ENCODE measurements at regions not wholly inside any gene's neighbourhood (a gene's known extent, or its start where the extent isn't known, plus 50 kb on each side); places are given as distances from the start of the nearest gene placed in this dataset.

DNA sequence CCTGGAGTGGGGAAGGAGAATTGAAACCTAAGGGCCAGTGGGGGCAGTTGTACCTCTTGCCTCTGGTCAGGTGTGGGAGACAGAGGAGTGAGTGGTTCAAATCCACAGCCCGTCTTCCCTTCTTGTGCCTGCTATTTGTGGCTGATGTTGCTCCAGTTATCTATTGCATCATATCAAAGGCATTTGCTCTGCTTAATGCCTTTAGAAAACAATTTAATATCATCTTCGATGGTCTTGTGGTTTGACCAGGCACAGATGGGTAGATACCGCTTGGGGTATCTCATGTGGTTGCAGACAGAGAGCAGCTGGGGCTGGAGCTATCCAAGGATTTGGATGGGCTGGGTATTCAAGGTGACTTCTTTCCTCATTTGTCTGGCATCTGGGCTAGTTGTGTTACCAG, 376.1 kb upstream of the RBFOX1 start (continued):
- TF ChIP-seq, protein P1, sequence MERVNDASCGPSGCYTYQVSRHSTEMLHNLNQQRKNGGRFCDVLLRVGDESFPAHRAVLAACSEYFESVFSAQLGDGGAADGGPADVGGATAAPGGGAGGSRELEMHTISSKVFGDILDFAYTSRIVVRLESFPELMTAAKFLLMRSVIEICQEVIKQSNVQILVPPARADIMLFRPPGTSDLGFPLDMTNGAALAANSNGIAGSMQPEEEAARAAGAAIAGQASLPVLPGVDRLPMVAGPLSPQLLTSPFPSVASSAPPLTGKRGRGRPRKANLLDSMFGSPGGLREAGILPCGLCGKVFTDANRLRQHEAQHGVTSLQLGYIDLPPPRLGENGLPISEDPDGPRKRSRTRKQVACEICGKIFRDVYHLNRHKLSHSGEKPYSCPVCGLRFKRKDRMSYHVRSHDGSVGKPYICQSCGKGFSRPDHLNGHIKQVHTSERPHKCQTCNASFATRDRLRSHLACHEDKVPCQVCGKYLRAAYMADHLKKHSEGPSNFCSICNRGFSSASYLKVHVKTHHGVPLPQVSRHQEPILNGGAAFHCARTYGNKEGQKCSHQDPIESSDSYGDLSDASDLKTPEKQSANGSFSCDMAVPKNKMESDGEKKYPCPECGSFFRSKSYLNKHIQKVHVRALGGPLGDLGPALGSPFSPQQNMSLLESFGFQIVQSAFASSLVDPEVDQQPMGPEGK (CRISPR knock-in tag; IDR thresholded peaks at IDR 0.05; ENCODE audit: borderline replicate concordance) = no peak
- TF ChIP-seq ZNF565 (CRISPR knock-in tag; conservative IDR thresholded peaks at IDR 0.05; ENCODE audit: low read depth) (no peak), ZC3H10 (CRISPR knock-in tag; IDR thresholded peaks at IDR 0.05) (no peak), OSR1 (CRISPR knock-in tag; IDR thresholded peaks at IDR 0.05) (no peak), ISL1 (CRISPR knock-in tag; IDR thresholded peaks at IDR 0.05) (no peak)

DNA sequence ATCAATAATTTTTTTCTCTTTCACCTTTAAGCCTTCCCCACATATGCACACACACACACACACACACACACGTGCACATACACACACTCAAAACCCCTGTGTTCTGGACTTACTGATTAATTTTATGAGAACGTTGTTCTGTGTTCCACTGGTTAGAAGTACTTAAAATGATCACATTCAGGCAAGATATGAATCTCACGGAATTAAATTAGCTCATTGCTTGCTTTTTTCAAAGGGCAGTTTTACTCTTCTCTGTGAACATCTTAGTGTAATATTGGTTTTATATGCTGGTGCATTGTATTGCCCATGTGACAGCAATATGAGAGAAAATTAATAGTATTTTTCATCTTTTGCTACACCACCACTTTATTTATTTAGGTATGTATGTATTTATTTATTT, 377.3 kb upstream of the RBFOX1 start:
- ATAC-seq = no peak
- TF ChIP-seq RARB (CRISPR knock-in tag; IDR thresholded peaks at IDR 0.05) (no peak), TCF4 (CRISPR knock-in tag; IDR thresholded peaks at IDR 0.05; ENCODE audit: borderline replicate concordance) (no peak)

DNA sequence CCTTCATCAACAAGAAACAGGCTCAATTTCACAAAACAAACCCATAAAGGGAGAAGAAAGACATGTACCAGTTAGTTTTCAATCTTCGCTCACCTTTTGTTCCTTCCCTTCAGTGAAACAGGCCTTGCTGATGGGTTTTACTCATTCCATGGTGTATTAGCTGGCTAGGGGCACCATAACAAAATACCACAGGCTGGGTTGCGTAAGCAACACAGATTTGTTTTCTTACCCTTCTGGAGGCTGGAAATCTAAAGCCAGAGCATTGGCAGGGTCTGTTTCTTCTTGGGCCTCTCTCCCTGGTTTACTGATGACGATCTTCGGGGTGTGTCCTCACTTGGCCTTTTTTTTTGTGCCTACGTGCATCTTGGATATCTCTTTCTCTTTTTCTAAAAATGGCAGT, 383.4 kb upstream of the RBFOX1 start:
- no peak for ATAC-seq
- TF ChIP-seq BACH2 (CRISPR knock-in tag; IDR thresholded peaks at IDR 0.05; ENCODE audit: borderline replicate concordance) = no peak
- no peak for TF ChIP-seq ISL1 (CRISPR knock-in tag; IDR thresholded peaks at IDR 0.05)
- no peak for TF ChIP-seq ZNF8 (CRISPR knock-in tag; IDR thresholded peaks at IDR 0.05)
- no peak for TF ChIP-seq ESRRG (CRISPR knock-in tag; IDR thresholded peaks at IDR 0.05)
- TF ChIP-seq ZFP30 (CRISPR knock-in tag; IDR thresholded peaks at IDR 0.05) = no peak
- TF ChIP-seq SNAI2 (CRISPR knock-in tag; IDR thresholded peaks at IDR 0.05) = no peak
- TF ChIP-seq, protein P2, sequence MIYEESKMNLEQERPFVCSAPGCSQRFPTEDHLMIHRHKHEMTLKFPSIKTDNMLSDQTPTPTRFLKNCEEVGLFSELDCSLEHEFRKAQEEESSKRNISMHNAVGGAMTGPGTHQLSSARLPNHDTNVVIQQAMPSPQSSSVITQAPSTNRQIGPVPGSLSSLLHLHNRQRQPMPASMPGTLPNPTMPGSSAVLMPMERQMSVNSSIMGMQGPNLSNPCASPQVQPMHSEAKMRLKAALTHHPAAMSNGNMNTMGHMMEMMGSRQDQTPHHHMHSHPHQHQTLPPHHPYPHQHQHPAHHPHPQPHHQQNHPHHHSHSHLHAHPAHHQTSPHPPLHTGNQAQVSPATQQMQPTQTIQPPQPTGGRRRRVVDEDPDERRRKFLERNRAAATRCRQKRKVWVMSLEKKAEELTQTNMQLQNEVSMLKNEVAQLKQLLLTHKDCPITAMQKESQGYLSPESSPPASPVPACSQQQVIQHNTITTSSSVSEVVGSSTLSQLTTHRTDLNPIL (CRISPR knock-in tag; IDR thresholded peaks at IDR 0.05; ENCODE audit: low read depth) = no peak
- TF ChIP-seq TOX (CRISPR knock-in tag; IDR thresholded peaks at IDR 0.05; ENCODE audit: borderline replicate concordance) = no peak
- TF ChIP-seq PPARA (CRISPR knock-in tag; IDR thresholded peaks at IDR 0.05; ENCODE audit: borderline replicate concordance) = no peak
- TF ChIP-seq, protein P3, sequence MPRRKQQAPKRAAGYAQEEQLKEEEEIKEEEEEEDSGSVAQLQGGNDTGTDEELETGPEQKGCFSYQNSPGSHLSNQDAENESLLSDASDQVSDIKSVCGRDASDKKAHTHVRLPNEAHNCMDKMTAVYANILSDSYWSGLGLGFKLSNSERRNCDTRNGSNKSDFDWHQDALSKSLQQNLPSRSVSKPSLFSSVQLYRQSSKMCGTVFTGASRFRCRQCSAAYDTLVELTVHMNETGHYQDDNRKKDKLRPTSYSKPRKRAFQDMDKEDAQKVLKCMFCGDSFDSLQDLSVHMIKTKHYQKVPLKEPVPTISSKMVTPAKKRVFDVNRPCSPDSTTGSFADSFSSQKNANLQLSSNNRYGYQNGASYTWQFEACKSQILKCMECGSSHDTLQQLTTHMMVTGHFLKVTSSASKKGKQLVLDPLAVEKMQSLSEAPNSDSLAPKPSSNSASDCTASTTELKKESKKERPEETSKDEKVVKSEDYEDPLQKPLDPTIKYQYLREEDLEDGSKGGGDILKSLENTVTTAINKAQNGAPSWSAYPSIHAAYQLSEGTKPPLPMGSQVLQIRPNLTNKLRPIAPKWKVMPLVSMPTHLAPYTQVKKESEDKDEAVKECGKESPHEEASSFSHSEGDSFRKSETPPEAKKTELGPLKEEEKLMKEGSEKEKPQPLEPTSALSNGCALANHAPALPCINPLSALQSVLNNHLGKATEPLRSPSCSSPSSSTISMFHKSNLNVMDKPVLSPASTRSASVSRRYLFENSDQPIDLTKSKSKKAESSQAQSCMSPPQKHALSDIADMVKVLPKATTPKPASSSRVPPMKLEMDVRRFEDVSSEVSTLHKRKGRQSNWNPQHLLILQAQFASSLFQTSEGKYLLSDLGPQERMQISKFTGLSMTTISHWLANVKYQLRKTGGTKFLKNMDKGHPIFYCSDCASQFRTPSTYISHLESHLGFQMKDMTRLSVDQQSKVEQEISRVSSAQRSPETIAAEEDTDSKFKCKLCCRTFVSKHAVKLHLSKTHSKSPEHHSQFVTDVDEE (CRISPR knock-in tag; IDR thresholded peaks at IDR 0.05) = no peak
- TF ChIP-seq, protein P4, sequence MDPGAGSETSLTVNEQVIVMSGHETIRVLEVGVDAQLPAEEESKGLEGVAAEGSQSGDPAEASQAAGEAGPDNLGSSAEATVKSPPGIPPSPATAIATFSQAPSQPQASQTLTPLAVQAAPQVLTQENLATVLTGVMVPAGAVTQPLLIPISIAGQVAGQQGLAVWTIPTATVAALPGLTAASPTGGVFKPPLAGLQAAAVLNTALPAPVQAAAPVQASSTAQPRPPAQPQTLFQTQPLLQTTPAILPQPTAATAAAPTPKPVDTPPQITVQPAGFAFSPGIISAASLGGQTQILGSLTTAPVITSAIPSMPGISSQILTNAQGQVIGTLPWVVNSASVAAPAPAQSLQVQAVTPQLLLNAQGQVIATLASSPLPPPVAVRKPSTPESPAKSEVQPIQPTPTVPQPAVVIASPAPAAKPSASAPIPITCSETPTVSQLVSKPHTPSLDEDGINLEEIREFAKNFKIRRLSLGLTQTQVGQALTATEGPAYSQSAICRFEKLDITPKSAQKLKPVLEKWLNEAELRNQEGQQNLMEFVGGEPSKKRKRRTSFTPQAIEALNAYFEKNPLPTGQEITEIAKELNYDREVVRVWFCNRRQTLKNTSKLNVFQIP (CRISPR knock-in tag; IDR thresholded peaks at IDR 0.05; ENCODE audit: borderline replicate concordance, low read depth) = no peak
- TF ChIP-seq, protein P1 (CRISPR knock-in tag; IDR thresholded peaks at IDR 0.05; ENCODE audit: borderline replicate concordance) = no peak
- no peak for TF ChIP-seq RARB (CRISPR knock-in tag; IDR thresholded peaks at IDR 0.05)
- TF ChIP-seq ZC3H10 (CRISPR knock-in tag; IDR thresholded peaks at IDR 0.05) = no peak
- TF ChIP-seq, protein P5, sequence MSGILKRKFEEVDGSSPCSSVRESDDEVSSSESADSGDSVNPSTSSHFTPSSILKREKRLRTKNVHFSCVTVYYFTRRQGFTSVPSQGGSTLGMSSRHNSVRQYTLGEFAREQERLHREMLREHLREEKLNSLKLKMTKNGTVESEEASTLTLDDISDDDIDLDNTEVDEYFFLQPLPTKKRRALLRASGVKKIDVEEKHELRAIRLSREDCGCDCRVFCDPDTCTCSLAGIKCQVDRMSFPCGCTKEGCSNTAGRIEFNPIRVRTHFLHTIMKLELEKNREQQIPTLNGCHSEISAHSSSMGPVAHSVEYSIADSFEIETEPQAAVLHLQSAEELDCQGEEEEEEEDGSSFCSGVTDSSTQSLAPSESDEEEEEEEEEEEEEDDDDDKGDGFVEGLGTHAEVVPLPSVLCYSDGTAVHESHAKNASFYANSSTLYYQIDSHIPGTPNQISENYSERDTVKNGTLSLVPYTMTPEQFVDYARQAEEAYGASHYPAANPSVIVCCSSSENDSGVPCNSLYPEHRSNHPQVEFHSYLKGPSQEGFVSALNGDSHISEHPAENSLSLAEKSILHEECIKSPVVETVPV (CRISPR knock-in tag; IDR thresholded peaks at IDR 0.05) = no peak
- no peak for TF ChIP-seq ARNTL (CRISPR knock-in tag; IDR thresholded peaks at IDR 0.05; ENCODE audit: borderline replicate concordance, low read depth)

Data from SK-N-SH treated with all-trans-retinoic acid at 6 μM for 48 hours (cell line).